ENCODE measurements at regions not wholly inside any gene's neighbourhood (a gene's known extent, or its start where the extent isn't known, plus 50 kb on each side); places are given as distances from the start of the nearest gene placed in this dataset.

DNA sequence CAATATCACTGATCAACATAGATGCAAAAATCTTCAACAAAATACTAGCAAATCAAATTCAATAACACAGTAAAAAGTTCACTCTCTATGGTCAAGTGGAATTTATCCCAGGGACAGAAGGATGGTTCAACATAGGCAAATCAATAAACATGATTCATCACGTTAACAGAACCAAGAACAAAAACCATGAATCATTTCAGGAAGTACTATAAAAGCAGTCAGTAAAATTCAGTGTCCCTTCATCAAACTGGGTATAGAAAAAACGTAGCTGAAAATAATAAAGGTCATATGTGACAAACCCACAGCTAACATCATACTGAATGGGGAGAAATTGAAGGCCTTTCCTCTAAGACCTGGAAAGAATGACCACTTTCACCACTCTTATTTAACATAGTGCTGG, 172.1 kb downstream of the POLR2M start:
- TF ChIP-seq POLR2AphosphoS5 (IDR thresholded peaks at IDR 0.05; ENCODE audit: low read depth, low read length), result no peak
- TF ChIP-seq, protein P1, sequence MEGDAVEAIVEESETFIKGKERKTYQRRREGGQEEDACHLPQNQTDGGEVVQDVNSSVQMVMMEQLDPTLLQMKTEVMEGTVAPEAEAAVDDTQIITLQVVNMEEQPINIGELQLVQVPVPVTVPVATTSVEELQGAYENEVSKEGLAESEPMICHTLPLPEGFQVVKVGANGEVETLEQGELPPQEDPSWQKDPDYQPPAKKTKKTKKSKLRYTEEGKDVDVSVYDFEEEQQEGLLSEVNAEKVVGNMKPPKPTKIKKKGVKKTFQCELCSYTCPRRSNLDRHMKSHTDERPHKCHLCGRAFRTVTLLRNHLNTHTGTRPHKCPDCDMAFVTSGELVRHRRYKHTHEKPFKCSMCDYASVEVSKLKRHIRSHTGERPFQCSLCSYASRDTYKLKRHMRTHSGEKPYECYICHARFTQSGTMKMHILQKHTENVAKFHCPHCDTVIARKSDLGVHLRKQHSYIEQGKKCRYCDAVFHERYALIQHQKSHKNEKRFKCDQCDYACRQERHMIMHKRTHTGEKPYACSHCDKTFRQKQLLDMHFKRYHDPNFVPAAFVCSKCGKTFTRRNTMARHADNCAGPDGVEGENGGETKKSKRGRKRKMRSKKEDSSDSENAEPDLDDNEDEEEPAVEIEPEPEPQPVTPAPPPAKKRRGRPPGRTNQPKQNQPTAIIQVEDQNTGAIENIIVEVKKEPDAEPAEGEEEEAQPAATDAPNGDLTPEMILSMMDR (IDR thresholded peaks at IDR 0.05), result no peak
- no peak for TF ChIP-seq TCF7L2 (IDR thresholded peaks at IDR 0.05; ENCODE audit: low read depth, low read length)

All from Panc1 (cell line).